GM18519 (cell line): ENCODE measurements at regions not wholly inside any gene's neighbourhood (a gene's known extent, or its start where the extent isn't known, plus 50 kb on each side); places are given as distances from the start of the nearest gene placed in this dataset.

Source experiments
- ATAC-seq: cut with Tn5 transposase; IDR thresholded peaks from one replicate; pipeline ENCODE4 v1.9.1; 2021; ENCODE audit warnings: mild to moderate bottlenecking, moderate library complexity; ENCODE audit not compliant: unreplicated experiment, low FRiP score

DNA sequence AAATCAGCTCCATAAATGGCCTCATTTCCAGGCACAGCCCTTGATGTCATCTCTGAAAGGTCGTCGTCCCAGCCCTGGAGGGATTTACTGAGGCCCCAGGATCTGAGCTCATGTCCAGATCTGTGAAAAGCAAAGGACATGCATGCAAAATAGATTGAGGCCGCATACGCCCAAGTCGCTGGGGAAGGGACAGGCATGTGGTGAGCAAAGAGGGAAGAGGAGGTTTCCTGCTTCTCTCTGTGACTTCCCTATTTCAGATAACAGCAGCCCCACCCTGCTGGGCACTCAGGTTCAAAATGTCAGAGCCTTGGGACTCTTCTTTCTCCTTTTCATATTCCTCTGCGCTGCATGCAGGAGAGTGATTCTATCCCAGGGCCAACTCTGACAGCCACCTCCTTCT is 197.2 kb downstream of the ADSS2 start:
- ATAC-seq = no peak

GRCh38 chr1:244255426-244255965 is 196.2 kb downstream of the ADSS2 start:
- no peak for ATAC-seq

- no peak for ATAC-seq
Measured at GRCh38 chr1:244256086-244256676, 195.5 kb downstream of the ADSS2 start.

DNA sequence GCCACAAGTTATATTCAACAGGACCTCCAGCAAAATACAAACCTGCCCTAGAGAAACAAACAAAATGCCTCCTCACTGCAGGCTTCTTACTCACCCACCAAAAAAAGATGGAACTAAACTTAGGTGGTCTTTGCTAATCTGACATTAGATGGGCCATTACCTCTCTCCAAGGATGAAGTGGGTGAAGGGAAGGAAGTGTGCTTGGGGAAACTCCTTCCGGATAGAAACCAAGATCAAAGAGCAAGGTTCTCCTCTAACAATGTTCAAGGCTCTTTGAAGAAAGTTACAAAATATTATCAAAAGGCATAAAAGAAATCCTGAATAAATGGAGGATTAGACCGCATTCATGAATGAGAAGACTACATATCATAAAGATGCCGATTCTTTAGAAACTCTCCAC is 187.5 kb downstream of the ADSS2 start:
- no peak for ATAC-seq

DNA sequence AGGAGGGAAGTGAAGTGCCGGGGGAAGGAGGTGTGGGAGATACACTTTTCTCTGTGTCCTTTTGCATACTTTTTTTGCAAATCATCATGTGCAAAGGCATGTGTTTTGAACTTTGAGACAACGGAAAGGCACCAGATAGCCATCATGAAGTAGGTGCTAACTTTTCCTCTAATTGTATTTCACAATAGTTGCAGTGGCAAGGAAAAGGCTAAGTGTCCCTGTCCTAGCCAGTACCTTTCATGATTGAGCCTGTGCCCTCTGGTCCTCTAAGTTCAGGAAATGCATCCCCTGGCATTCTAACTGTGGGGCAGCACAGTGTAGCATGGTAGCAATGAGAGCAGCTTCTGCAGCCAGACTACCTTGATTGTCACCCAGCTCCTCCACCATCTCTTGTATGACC is 186.2 kb downstream of the ADSS2 start:
- no peak for ATAC-seq

- no peak for ATAC-seq
Measured at GRCh38 chr1:244269169-244269568, 182.5 kb downstream of the ADSS2 start.

DNA sequence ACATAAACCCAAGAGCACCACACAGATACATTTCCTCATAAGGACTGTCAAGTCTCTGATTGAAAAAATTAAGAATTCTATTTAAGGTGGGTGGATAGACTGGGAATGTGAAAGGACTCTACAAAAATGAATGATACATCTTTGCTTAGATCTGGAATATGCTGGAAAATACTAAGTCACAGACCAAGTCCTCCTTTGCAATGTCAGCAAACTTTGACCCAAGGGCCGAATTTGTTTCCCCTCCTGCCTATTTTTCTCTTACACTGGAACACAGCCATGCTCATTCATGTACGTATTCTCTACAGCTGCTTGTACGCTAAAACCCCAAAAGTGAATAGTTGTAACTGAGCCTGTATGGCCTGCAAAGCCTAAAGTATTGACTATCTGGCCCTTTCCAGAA is 180.7 kb downstream of the ADSS2 start:
- ATAC-seq = no peak

GRCh38 chr1:244271691-244272308 is 179.9 kb downstream of the ADSS2 start:
- no peak for ATAC-seq

GRCh38 chr1:244272471-244273261 is 179.0 kb downstream of the ADSS2 start:
- ATAC-seq = peak; percentile 80

DNA sequence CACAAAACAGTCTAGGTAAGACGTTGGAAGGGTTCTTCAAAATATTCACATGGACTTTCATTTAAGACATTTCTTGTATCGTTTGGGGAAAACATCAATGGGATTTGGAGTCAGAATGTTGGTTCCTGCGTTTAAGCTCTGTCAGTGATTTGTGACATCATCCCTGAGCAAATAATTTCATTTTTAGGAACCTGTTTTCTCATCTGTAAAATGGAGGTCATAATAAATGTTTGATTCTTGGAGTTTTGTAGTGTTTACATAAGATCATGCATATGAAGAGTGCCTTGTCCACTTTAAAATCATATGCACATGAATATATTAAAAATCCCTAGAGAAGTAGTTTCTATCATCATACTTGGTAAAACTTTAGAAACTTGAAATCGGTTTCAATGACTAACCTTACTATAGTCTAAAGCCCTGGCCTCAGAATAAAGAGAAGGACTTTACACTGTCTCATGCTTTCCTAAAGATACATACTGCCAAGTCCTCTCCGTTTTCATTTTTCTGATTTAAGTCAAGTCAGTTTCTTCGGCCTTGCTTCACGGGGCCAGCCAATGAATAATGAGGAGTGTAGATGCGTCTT is 178.4 kb downstream of the ADSS2 start:
- ATAC-seq = no peak

GRCh38 chr1:244273845-244274619 is 177.7 kb downstream of the ADSS2 start:
- no peak for ATAC-seq

- no peak for ATAC-seq
Measured at GRCh38 chr1:244276646-244277045, 175.1 kb downstream of the ADSS2 start.

DNA sequence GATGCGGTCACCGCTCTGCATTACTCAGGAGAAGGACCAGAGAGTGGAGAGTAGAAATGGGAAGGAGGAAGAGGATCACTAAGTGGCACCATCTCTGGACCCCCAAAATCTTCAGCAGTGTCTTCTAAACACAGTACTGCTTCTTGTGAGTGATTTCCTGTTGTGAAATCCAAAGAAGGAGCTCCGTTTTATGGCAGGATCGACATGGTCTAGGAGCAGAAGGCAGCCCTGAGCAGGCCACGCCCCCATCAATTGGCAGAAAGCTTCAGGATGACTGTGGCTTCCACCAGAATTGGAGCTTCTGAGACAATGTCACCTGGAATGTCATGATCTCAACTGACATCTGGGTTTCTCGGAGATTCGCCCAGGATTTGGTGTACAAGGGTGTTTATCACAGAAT is 171.5 kb downstream of the ADSS2 start:
- ATAC-seq = no peak

GRCh38 chr1:244280859-244281258 is 170.8 kb downstream of the ADSS2 start:
- no peak for ATAC-seq

- no peak for ATAC-seq
Measured at GRCh38 chr1:244283772-244284171, 167.9 kb downstream of the ADSS2 start.

- no peak for ATAC-seq
Measured at GRCh38 chr1:244284641-244285156, 167.0 kb downstream of the ADSS2 start.

GRCh38 chr1:244286341-244286740 is 165.4 kb downstream of the ADSS2 start:
- ATAC-seq = no peak

DNA sequence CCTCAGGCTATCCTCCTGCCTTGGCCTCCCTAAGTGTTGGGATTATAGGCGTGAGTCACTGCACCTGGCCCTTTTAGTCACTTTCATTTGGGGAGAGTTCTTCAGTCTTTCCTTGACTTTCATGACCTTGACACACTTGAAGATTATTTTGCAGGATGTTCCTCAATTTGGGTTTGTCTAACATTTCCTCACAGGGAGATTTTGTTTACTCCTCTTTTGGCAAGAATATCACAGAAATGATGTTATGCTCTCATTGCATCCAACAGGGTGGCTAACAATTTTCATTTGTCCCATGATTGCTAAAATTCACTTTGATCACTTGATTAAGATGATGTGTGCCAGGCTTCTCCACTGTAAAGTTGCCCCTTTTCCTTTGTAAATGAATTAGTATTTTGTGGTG is 164.0 kb downstream of the ADSS2 start:
- ATAC-seq = no peak

DNA sequence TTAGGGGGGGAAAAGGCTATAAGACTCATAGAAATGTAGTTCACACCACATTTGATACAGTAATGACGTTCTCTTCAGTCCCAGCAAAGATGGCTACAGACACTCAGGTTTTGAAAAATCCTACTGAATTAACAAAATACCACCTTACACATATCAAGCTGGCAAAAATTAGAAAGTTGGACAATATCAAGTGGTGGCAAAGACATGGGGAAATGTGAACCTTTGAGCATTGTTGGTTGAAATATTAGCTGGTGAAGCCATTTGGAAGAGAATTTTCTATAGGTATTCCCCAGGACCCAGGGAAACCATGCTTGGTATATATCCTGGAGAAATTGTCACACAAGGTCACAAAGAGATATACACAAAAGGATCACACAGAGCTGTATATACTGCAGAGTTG is 163.0 kb downstream of the ADSS2 start:
- no peak for ATAC-seq
